ENCODE measurements at regions not wholly inside any gene's neighbourhood (a gene's known extent, or its start where the extent isn't known, plus 50 kb on each side); places are given as distances from the start of the nearest gene placed in this dataset.

GRCh38 chr15:25207369-25207768 lies 231.5 kb downstream of the UBE3A start:
- no peak for DNase-seq (ENCODE audit: low spot score)
- in situ Hi-C loops (cut with MboI; ENCODE audit: low pct_unique_long_range_greater_than_20kb, low sequenced_read_pairs, unreplicated experiment) = no loop called here
- no peak for TF ChIP-seq CTCF (IDR thresholded peaks at IDR 0.05; ENCODE audit: extremely low read depth, insufficient read depth, missing control alignments)

- in situ Hi-C loops (cut with MboI; ENCODE audit: low pct_unique_long_range_greater_than_20kb, low sequenced_read_pairs, unreplicated experiment) = no loop called here
- no peak for TF ChIP-seq CTCF (IDR thresholded peaks at IDR 0.05; ENCODE audit: extremely low read depth, insufficient read depth, missing control alignments)
- no peak for DNase-seq (ENCODE audit: low spot score)
These were observed 230.1 kb downstream of the UBE3A start for GRCh38 chr15:25208735-25209134.

GRCh38 chr15:25220834-25221233 lies 218.0 kb downstream of the UBE3A start:
- in situ Hi-C loops (cut with MboI; ENCODE audit: low pct_unique_long_range_greater_than_20kb, low sequenced_read_pairs, unreplicated experiment) = no loop called here
- no peak for TF ChIP-seq CTCF (IDR thresholded peaks at IDR 0.05; ENCODE audit: extremely low read depth, insufficient read depth, missing control alignments)
- DNase-seq (ENCODE audit: low spot score) = no peak

GRCh38 chr15:25224396-25224795 lies 214.4 kb downstream of the UBE3A start:
- in situ Hi-C loops (cut with MboI; ENCODE audit: low pct_unique_long_range_greater_than_20kb, low sequenced_read_pairs, unreplicated experiment) = no loop called here
- TF ChIP-seq CTCF (IDR thresholded peaks at IDR 0.05; ENCODE audit: extremely low read depth, insufficient read depth, missing control alignments) = no peak
- no peak for DNase-seq (ENCODE audit: low spot score)

- in situ Hi-C loops (cut with MboI; ENCODE audit: low pct_unique_long_range_greater_than_20kb, low sequenced_read_pairs, unreplicated experiment) = no loop called here
- DNase-seq (ENCODE audit: low spot score) = no peak
- no peak for TF ChIP-seq CTCF (IDR thresholded peaks at IDR 0.05; ENCODE audit: extremely low read depth, insufficient read depth, missing control alignments)
These were observed 212.5 kb downstream of the UBE3A start for GRCh38 chr15:25226360-25226759.

- in situ Hi-C loops (cut with MboI; ENCODE audit: low pct_unique_long_range_greater_than_20kb, low sequenced_read_pairs, unreplicated experiment) = no loop called here
- no peak for DNase-seq (ENCODE audit: low spot score)
- TF ChIP-seq CTCF (IDR thresholded peaks at IDR 0.05; ENCODE audit: extremely low read depth, insufficient read depth, missing control alignments) = no peak
These were observed 210.6 kb downstream of the UBE3A start for GRCh38 chr15:25228261-25228660.

- in situ Hi-C loops (cut with MboI; ENCODE audit: low pct_unique_long_range_greater_than_20kb, low sequenced_read_pairs, unreplicated experiment) = no loop called here
- no peak for DNase-seq (ENCODE audit: low spot score)
These were observed 208.4 kb downstream of the UBE3A start for GRCh38 chr15:25230442-25230841.

More at GRCh38 chr15:25230442-25230841, 208.4 kb downstream of the UBE3A start:
- no peak for TF ChIP-seq CTCF (IDR thresholded peaks at IDR 0.05; ENCODE audit: extremely low read depth, insufficient read depth, missing control alignments)

Data from GM13977 (cell line).